K562 (cell line): ENCODE measurements at regions not wholly inside any gene's neighbourhood (a gene's known extent, or its start where the extent isn't known, plus 50 kb on each side); places are given as distances from the start of the nearest gene placed in this dataset.

Experiments used
- ATAC-seq: fragments of 200-7000 bp; cut with Tn5 transposase; 3 replicates; pipeline ENCODE4 v1.9.1; 2020; ENCODE audit warnings: moderate library complexity
- BruUV-seq: library from RNA; stranded (reverse); fragments of 400-500 nt; replicated peaks from 2 replicates; lab custom pipeline; 2021; lab: Mats Ljungman, UMichigan
- CTCF ChIA-PET: fragments of 300-600 bp; formaldehyde crosslinking; extraction: SDS; loops from one replicate; lab custom pipeline; 2021; ENCODE audit warnings: low intra/inter-chr PET ratio; lab: Yijun Ruan, JAX
- POLR2A ChIA-PET: fragments of 300-600, 350-650 bp; sonication (Branson Sonifier 250); formaldehyde crosslinking; extraction: SDS; loops from one replicate; lab custom pipeline; 2021; ENCODE audit warnings: antibody characterized with exemption, inconsistent platforms; lab: Yijun Ruan, JAX
- DNase-seq, 4 experiments: peaks; one replicate each; pipeline versions ENCODE4 v3.0.0 to v3.0.0-alpha.2; 2011 to 2018; ENCODE audit warnings: low spot score in 3 of 4, mixed read lengths in 3 of 4; ENCODE audit errors: extremely low read depth in 1 of 4
- FAIRE-seq: peaks from 2 replicates; lab custom pipeline; 2011; peaks lifted over from hg19 to GRCh38; lab: Jason Lieb, UNC
- H2AFZ ChIP-seq: 2 replicates; pipeline ENCODE4 v1.6.0; 2011; ENCODE audit warnings: low read depth, low read length, control low read depth, inconsistent platforms
- H3K27ac ChIP-seq: fragments of 200-600 bp; 3 replicates; pipeline ENCODE4 v1.8.0; 2011; ENCODE audit warnings: low read depth, mild to moderate bottlenecking, control low read depth, inconsistent platforms, low read length, moderate library complexity, mixed read lengths; ENCODE audit errors: extremely low read depth
- H3K27me3 ChIP-seq, 2 experiments: fragments of 300-600 bp in 1 of 2; 2 replicates in 1 of 2; 3 replicates in 1 of 2; pipeline versions ENCODE4 v1.6.0 to v1.8.0; 2011; ENCODE audit warnings: inconsistent platforms in 2 of 2, low read length in 2 of 2, mild to moderate bottlenecking in 1 of 2, mixed read lengths in 1 of 2, moderate library complexity in 1 of 2; ENCODE audit not compliant: control insufficient read depth in 2 of 2, insufficient read depth in 2 of 2
- H3K36me3 ChIP-seq: fragments of 300-600 bp; 3 replicates; pipeline ENCODE4 v1.8.0; 2011; ENCODE audit warnings: mild to moderate bottlenecking, low read length, inconsistent platforms; ENCODE audit not compliant: control insufficient read depth, insufficient read depth
- H3K4me1 ChIP-seq, 2 experiments: fragments of 200-600 bp in 1 of 2; replicated peaks in 1 of 2; 2 replicates in 1 of 2; 3 replicates in 1 of 2; pipeline versions ENCODE4 v1.5.1 to v1.8.0; 2011; ENCODE audit warnings: inconsistent platforms in 2 of 2, low read length in 2 of 2, mild to moderate bottlenecking in 1 of 2, mixed read lengths in 1 of 2, moderate library complexity in 1 of 2; ENCODE audit not compliant: control insufficient read depth in 2 of 2, insufficient read depth in 2 of 2
- H3K4me2 ChIP-seq: 2 replicates; pipeline ENCODE4 v1.6.1; 2011; ENCODE audit warnings: low read length, control low read depth, inconsistent platforms, mixed read lengths; ENCODE audit not compliant: insufficient read depth
- H3K4me3 ChIP-seq: fragments of 200-600 bp; sonication (generic), shearing (Covaris generic); 2 replicates; pipeline ENCODE4 v1.5.1; 2016; ENCODE audit warnings: control low read depth, inconsistent platforms
- H3K79me2 ChIP-seq: fragments of 200-600 bp; 3 replicates; pipeline ENCODE4 v1.8.0; 2011; ENCODE audit warnings: low read length, inconsistent platforms; ENCODE audit not compliant: control insufficient read depth, insufficient read depth
- H3K9ac ChIP-seq, 2 experiments: 2 replicates each; pipeline versions ENCODE4 v1.6.0 to v1.6.1; 2011; ENCODE audit warnings: low read depth in 2 of 2, low read length in 2 of 2, control low read depth in 1 of 2, inconsistent platforms in 1 of 2, mild to moderate bottlenecking in 1 of 2, mixed read lengths in 1 of 2; ENCODE audit not compliant: insufficient read depth in 1 of 2
- H3K9me1 ChIP-seq: one replicate; pipeline ENCODE4 v1.6.0; 2011; ENCODE audit warnings: inconsistent platforms, mild to moderate bottlenecking, low read length, moderate library complexity; ENCODE audit not compliant: control insufficient read depth, insufficient read depth
- H3K9me3 ChIP-seq: replicated peaks from 2 replicates; pipeline ENCODE4 v1.5.1; 2011; ENCODE audit warnings: low read depth, low read length, inconsistent platforms; ENCODE audit not compliant: control insufficient read depth, insufficient read depth
- H4K20me1 ChIP-seq: replicated peaks from 2 replicates; pipeline ENCODE4 v1.6.1; 2011; ENCODE audit warnings: low read length, inconsistent platforms, mixed read lengths; ENCODE audit not compliant: control insufficient read depth, insufficient read depth
- ARID2 ChIP-seq: fragments of 450-650 bp; IDR thresholded peaks from 2 replicates; pipeline ENCODE4 v1.6.1; 2017; ENCODE audit warnings: antibody characterized with exemption, mild to moderate bottlenecking
- BCOR ChIP-seq: fragments of 450-650 bp; IDR thresholded peaks from 2 replicates; pipeline ENCODE4 v1.6.1; 2016
- DPF2 ChIP-seq: fragments of 450-650 bp; IDR thresholded peaks from 2 replicates; pipeline ENCODE4 v1.6.1; 2016
- EP300 ChIP-seq: IDR thresholded peaks from 2 replicates; pipeline ENCODE4 v1.6.1; 2012; ENCODE audit warnings: low read length, improper control_type of control experiment
- MCM3 ChIP-seq: fragments of 450-650 bp; IDR thresholded peaks from 2 replicates; pipeline ENCODE4 v1.6.1; 2016
- MCM7 ChIP-seq, 2 experiments: fragments of 450-650 bp; IDR thresholded peaks; 2 replicates each; pipeline ENCODE4 v1.6.1; 2016 to 2018
- RBM17 ChIP-seq: fragments of 200-400 bp; formaldehyde crosslinking; IDR thresholded peaks from 2 replicates; pipeline ENCODE4 v1.6.1; 2017; ENCODE audit warnings: low read depth, mild to moderate bottlenecking, low read length, borderline replicate concordance
- ZSCAN32 ChIP-seq: fragments of 450-650 bp; formaldehyde crosslinking; IDR thresholded peaks from 2 replicates; pipeline ENCODE4 v1.4.0; 2020; ENCODE audit warnings: mild to moderate bottlenecking, moderate library complexity
- WGBS: fragments of 100-300 bp; shearing (Covaris generic); methylation state at CpG from one replicate; pipeline ENCODE4 v1.1.6; 2016; ENCODE audit warnings: low coverage, mixed read lengths; ENCODE audit not compliant: insufficient coverage; ENCODE audit errors: missing lambda C conversion rate; 5-methylcytosine and 5-hydroxymethylcytosine counted together
- in situ Hi-C: fragments of 300-500 bp; cut with MboI; formaldehyde crosslinking; loops from 4 replicates; pipeline ENCODE4 v1.15.0; 2018; ENCODE audit warnings: inconsistent platforms, mixed read lengths
- intact Hi-C: fragments of 100-400 bp; cut with micrococcal nuclease; formaldehyde crosslinking; loops from 2 replicates; pipeline ENCODE4 v1.14.2; 2022
- TF ChIP-seq, protein P1 (sequence below), 2 experiments: IDR thresholded peaks in 1 of 2; conservative IDR thresholded peaks in 1 of 2; 2 replicates each; pipeline ENCODE4 v1.6.1; 2016; ENCODE audit warnings: low read depth in 2 of 2, mild to moderate bottlenecking in 1 of 2, missing compliant biosample characterization in 1 of 2, missing genetic modification characterization in 1 of 2, moderate library complexity in 1 of 2
- TF ChIP-seq, protein P2 (sequence below): sonication (generic); formaldehyde crosslinking; IDR thresholded peaks from 2 replicates; pipeline ENCODE4 v1.8.1; 2023; ENCODE audit warnings: mild to moderate bottlenecking, missing genetic modification reagents
- TF ChIP-seq, protein P3 (sequence below): fragments of 450-650 bp; IDR thresholded peaks from 2 replicates; pipeline ENCODE4 v1.6.1; 2018; ENCODE audit not compliant: partially characterized antibody

DNA sequence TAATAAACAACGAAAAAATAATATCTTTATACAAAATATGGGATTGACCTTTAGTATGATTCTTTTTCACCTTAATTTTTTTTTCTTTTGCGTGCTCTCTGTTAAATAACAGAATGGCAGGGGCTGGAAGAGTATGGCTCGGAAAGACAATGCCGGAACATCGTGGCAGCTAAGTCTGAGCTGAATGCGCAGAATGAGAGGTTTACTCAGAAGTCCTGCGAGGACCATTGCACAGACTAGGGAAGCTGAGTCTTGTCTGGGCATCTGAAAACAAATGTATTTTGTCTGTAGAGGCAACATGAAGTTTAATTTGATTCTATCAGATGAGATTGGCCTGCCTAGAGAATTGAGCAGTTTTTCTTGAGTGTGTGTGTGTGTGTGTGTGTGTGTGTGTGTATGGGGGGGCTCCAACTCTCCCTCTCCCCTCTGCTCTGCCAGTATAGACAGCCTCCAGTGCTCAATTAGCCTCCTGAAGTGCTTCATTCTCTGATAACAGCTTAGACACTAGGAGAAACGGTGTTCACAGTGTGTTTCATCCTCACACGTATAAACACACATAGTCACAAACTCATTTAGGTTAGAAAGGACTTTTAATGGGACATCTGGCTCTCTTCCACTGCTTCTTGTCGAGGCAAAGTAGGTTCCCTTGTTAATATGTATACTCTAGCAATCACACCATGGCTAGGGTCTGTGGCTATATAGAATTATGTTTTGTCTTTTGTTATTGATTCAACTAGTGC is 244.3 kb upstream of the SORL1-AS1 start:
- H3K36me3 ChIP-seq = no peaks in the 10 kb centered on the region
- H2AFZ ChIP-seq = no peak overlapping the region
- H3K9me1 ChIP-seq = no peaks in the 10 kb centered on the region
- no peaks in the 10 kb centered on the region for H3K27me3 ChIP-seq
- in situ Hi-C loops = no loop called here
- no peaks in the 10 kb centered on the region for H3K9me3 ChIP-seq
- DNase-seq (no peak), ATAC-seq (no peak)
- no peaks in the 10 kb centered on the region for H4K20me1 ChIP-seq
- WGBS = 2% methylated on average over 9 of the region's 10 CpGs
- H3K4me1 ChIP-seq = no peaks in the 10 kb centered on the region
- TF ChIP-seq MCM7 (IDR thresholded peaks at IDR 0.05) (no peak), RBM17 (no peak), EP300 (no peak), ZSCAN32 (CRISPR knock-in tag) (no peak), BCOR (no peak), ARID2 (no peak), MCM3 (no peak), DPF2 (no peak)
- TF ChIP-seq, protein P1, sequence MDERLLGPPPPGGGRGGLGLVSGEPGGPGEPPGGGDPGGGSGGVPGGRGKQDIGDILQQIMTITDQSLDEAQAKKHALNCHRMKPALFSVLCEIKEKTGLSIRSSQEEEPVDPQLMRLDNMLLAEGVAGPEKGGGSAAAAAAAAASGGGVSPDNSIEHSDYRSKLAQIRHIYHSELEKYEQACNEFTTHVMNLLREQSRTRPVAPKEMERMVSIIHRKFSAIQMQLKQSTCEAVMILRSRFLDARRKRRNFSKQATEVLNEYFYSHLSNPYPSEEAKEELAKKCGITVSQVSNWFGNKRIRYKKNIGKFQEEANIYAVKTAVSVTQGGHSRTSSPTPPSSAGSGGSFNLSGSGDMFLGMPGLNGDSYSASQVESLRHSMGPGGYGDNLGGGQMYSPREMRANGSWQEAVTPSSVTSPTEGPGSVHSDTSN (CRISPR knock-in tag; IDR thresholded peaks at IDR 0.05; ENCODE audit: low read depth) = no peak
- TF ChIP-seq, protein P1 (tag; conservative IDR thresholded peaks at IDR 0.05; ENCODE audit: low read depth) = no peak
- TF ChIP-seq, protein P2, sequence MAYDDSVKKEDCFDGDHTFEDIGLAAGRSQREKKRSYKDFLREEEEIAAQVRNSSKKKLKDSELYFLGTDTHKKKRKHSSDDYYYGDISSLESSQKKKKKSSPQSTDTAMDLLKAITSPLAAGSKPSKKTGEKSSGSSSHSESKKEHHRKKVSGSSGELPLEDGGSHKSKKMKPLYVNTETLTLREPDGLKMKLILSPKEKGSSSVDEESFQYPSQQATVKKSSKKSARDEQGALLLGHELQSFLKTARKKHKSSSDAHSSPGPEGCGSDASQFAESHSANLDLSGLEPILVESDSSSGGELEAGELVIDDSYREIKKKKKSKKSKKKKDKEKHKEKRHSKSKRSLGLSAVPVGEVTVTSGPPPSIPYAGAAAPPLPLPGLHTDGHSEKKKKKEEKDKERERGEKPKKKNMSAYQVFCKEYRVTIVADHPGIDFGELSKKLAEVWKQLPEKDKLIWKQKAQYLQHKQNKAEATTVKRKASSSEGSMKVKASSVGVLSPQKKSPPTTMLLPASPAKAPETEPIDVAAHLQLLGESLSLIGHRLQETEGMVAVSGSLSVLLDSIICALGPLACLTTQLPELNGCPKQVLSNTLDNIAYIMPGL (CRISPR knock-in tag) = no peak
- TF ChIP-seq, protein P3, sequence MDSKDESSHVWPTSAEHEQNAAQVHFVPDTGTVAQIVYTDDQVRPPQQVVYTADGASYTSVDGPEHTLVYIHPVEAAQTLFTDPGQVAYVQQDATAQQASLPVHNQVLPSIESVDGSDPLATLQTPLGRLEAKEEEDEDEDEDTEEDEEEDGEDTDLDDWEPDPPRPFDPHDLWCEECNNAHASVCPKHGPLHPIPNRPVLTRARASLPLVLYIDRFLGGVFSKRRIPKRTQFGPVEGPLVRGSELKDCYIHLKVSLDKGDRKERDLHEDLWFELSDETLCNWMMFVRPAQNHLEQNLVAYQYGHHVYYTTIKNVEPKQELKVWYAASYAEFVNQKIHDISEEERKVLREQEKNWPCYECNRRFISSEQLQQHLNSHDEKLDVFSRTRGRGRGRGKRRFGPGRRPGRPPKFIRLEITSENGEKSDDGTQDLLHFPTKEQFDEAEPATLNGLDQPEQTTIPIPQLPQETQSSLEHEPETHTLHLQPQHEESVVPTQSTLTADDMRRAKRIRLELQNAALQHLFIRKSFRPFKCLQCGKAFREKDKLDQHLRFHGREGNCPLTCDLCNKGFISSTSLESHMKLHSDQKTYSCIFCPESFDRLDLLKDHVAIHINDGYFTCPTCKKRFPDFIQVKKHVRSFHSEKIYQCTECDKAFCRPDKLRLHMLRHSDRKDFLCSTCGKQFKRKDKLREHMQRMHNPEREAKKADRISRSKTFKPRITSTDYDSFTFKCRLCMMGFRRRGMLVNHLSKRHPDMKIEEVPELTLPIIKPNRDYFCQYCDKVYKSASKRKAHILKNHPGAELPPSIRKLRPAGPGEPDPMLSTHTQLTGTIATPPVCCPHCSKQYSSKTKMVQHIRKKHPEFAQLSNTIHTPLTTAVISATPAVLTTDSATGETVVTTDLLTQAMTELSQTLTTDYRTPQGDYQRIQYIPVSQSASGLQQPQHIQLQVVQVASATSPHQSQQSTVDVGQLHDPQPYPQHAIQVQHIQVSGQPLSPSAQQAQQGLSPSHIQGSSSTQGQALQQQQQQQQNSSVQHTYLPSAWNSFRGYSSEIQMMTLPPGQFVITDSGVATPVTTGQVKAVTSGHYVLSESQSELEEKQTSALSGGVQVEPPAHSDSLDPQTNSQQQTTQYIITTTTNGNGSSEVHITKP = no peak
- TF ChIP-seq, all 486 proteins: peak for 0
- ChIA-PET POLR2A (no interaction called here), CTCF (no interaction called here)
- no TSS peak for BruUV-seq
- H3K4me3 ChIP-seq = no peak overlapping the region
- no peak overlapping the region for H3K27ac ChIP-seq
- no peaks in the 10 kb centered on the region for H3K79me2 ChIP-seq
- intact Hi-C loops = no loop called here
- FAIRE-seq = no peak
- no peak overlapping the region for H3K9ac ChIP-seq
- no peak overlapping the region for H3K4me2 ChIP-seq
